Coronary artery (tissue), 2 donors: ENCODE measurements at regions not wholly inside any gene's neighbourhood (a gene's known extent, or its start where the extent isn't known, plus 50 kb on each side); places are given as distances from the start of the nearest gene placed in this dataset.

Experiments
- DNase-seq: peaks from one replicate; pipeline ENCODE4 v3.0.0-alpha.2; 2017; ENCODE audit warnings: low spot score
- H3K27ac ChIP-seq, 2 donors: fragments of 200-600 bp; sonication (generic); one replicate each; pipeline ENCODE4 v1.5.1; 2016 to 2019
- H3K4me3 ChIP-seq: fragments of 200-600 bp; sonication (generic); 2 replicates; pipeline ENCODE4 v1.5.1; 2016; ENCODE audit warnings: mild to moderate bottlenecking, moderate library complexity
- TF ChIP-seq, protein P1 (sequence below): fragments of 200-600 bp; sonication (generic); IDR thresholded peaks from one replicate; pipeline ENCODE4 v1.5.1; 2019; ENCODE audit warnings: antibody characterized with exemption

DNA sequence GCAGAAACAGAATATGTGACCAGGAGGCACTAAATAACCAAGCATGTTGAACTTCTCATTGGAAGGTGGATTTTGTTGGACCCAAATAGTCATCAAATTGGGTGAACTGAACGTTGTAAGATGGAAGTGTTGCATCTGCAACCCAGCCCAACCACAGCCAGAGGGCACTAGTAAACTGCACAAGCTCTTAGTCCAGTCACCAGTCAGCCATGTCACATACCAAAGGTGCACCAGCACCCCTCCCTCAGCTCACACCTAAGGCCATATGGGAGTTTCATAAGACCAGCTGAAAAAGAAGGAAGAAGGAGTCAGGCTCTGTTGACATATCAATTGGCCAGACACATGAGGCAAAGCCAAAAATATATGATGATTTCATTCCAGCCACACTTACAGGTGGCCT lies 481.7 kb upstream of the NR5A2 start:
- TF ChIP-seq, protein P1, sequence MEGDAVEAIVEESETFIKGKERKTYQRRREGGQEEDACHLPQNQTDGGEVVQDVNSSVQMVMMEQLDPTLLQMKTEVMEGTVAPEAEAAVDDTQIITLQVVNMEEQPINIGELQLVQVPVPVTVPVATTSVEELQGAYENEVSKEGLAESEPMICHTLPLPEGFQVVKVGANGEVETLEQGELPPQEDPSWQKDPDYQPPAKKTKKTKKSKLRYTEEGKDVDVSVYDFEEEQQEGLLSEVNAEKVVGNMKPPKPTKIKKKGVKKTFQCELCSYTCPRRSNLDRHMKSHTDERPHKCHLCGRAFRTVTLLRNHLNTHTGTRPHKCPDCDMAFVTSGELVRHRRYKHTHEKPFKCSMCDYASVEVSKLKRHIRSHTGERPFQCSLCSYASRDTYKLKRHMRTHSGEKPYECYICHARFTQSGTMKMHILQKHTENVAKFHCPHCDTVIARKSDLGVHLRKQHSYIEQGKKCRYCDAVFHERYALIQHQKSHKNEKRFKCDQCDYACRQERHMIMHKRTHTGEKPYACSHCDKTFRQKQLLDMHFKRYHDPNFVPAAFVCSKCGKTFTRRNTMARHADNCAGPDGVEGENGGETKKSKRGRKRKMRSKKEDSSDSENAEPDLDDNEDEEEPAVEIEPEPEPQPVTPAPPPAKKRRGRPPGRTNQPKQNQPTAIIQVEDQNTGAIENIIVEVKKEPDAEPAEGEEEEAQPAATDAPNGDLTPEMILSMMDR = no peak
- no peak overlapping the region for H3K27ac ChIP-seq
- H3K4me3 ChIP-seq = no peak overlapping the region
- DNase-seq = no peak

DNA sequence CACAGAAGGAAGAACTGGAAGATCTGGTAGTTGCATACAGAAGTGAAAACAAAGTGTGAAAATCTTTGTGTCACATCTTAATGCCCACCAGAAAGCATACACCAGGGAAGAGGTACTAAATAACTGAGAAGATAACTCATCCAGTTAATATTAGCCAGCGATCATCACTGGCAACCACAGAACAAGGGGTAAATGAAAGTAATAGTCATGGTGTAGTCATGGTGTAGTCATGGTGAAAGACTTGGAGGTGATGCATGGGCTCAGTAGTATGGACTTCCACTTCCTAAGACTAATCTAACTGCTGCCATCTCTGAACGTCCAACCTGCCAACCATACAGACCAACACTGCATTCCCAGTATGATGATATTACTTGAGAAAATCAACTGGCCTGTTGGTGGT lies 481.2 kb upstream of the NR5A2 start:
- H3K27ac ChIP-seq = no peak overlapping the region
- no peak overlapping the region for H3K4me3 ChIP-seq
- DNase-seq = no peak
- TF ChIP-seq, protein P1 = no peak

DNA sequence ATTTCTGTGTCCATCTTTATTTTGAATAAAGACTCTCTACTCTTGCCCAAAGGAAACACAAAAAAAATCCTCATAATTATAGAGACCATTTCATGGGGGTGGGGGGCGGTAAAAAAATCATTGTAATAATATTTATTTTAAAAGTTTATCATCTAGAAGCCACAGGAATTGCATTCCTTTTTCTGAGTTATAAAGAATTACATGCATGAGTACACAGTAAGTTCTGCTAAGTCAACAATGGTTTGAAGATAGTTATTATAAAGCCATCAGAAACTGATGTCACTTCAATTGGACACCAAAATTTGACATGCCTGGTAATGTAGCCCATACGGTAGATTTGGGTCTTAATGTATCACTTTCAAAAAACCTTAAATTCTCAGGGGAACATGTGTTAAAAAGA lies 478.1 kb upstream of the NR5A2 start:
- TF ChIP-seq, protein P1 = no peak
- Histone ChIP-seq H3K27ac (no peak overlapping the region), H3K4me3 (no peak overlapping the region)
- no peak for DNase-seq

DNA sequence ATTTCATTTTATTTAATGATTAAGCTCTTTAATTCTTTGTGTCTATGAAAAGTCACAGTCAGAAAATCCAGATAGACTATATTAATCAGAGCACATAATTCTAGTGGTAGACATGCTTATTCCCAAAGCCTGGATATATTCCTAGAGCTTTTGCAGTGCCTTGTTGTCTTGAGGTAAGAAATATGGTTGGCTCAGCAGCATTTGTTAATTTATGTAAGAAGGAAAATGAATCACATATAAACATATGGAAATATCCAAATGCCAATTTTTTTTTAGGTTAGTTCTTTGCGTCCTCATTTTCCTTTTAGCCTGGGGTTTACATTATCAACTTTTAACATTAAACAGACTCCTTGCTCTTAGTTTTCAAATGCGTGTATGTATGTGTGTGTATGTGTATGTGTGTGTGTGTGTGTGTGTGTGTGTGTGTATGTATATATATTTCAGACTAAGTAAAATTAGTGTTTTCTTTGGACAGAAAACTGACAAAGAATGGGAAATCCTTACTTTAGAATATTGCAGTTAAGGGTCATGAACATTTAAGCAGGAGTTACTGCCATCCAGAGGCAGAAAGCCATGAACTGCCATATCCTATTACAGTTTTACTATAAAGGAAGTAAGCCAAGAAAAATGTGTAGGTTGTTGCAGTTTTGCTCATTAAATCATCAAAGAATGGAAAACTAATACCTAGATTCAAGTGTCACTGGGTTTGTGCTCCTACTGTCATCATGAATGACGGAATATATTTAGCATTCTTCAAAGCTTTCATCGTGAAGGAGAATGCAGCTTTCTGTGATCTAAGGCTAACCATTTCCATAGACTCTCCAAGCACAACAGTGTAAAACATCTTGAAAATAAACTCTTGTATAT lies 477.1 kb upstream of the NR5A2 start:
- no peak overlapping the region for H3K4me3 ChIP-seq
- DNase-seq = no peak
- TF ChIP-seq, protein P1 = no peak
- no peak overlapping the region for H3K27ac ChIP-seq

DNA sequence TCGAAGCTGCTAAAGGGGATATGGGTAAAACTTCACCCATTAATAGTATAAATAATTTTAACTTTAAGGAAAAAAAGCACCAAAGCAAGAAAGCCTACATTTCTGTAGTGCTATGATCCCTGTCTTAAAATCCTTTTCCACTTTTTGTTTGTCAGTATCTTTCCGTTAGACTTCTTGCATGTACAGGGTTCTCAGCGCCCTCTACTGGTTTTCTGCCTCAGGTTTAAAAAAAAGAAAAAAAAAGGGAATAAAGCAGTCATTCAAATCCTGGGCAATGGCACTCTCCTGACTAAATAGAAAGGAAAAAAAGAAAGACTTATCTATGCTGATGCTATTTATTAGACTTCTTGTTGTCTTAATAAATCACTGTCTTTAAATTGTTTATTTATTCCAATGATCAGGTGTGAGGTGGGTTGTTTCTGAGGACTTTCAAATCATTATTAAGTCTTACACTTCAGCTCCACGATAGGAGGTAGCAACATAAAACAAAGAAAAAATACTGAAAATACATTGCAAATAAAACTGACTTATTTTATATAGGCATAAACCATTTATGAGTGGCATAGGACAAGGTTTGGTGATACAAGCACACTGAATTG lies 475.4 kb upstream of the NR5A2 start:
- Histone ChIP-seq H3K27ac (no peak overlapping the region), H3K4me3 (no peak overlapping the region)
- TF ChIP-seq, protein P1 = no peak
- DNase-seq = no peak

DNA sequence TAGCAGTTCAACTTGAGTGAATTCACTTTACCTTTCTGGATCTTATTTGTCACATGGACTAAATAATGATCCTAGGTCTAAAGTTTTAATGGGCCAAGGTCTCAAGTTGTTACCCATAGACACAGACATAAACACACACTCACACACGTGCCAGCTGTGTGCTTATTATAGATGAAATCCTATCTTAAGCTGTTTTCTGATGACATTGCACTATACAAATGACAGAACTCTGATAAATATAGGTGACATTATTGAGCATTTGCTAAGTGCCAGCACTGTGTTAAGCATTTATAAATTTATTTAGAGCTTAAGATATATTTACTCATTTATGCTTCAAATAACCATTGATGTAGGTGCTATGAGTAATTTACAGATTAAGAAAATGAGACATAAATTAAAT lies 474.4 kb upstream of the NR5A2 start:
- Histone ChIP-seq H3K27ac (no peak overlapping the region), H3K4me3 (no peak overlapping the region)
- DNase-seq = no peak
- TF ChIP-seq, protein P1 = no peak

DNA sequence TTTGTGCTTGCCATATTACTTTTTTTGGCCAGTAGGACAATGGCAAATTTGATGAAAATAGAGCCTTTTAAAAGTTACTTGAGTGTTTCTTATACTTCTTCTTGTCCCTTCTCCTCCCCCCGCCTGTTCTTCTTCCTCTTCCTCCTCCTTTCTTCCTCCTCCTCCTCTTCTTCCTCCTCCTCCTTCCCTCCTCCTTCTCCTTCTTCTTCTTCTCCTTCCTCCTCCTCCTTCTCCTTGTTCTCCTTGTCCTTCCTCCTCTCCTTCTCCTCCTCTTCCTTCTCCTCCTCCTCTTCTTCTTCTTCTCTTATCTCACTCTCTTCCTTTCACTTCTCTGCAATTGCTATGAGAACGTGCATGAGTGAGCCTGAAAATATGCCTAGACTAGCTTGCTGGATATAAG lies 466.2 kb upstream of the NR5A2 start:
- H3K27ac ChIP-seq = no peak overlapping the region
- no peak overlapping the region for H3K4me3 ChIP-seq
- no peak for DNase-seq
- TF ChIP-seq, protein P1 = no peak
